Daoy (cell line): ENCODE measurements at regions not wholly inside any gene's neighbourhood (a gene's known extent, or its start where the extent isn't known, plus 50 kb on each side); places are given as distances from the start of the nearest gene placed in this dataset.

Source experiments
- DNase-seq: peaks from one replicate; pipeline ENCODE4 v3.0.0-alpha.2; 2015; ENCODE audit warnings: low read depth

DNA sequence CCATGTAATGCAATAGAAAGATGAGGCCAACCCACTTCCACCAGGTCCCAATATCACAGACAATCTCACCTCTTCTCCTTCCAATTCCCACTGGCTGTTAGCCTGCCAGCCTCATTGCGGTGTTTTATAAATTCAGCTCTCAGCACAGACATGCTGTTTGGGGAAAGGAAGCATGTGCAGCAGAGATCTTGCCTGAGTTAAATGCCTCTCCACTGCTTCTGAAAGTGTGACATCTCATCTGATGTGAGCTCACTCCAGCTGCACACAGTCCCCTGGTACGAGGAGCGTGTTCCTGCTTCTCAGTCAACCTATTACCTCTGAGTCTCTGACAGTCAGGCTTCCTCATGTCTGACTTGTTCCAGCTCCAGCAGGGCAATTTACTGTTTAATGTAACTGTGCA is 122.7 kb upstream of the GUCY1A2 start:
- DNase-seq, result no peak

- no peak for DNase-seq
These were observed 121.1 kb upstream of the GUCY1A2 start for GRCh38 chr11:107139396-107139795.

DNA sequence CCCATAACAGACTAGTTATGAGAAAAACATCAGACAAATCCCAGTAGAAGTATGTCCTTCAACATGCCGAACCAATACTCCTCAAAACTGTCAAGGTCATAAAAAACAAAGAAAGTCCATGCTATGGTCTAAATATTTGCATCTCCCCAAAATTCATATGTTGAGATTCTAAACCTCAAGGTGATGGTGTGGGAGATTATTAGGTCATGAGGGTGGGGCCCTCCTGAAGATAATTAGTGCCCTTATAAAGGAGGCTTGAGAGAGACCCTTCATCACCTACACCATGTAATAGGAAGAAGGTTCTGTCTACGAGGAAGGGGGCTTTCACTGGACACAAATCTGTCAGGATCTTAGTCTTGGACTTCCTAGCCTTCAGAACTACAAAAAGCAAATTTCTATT is 118.6 kb upstream of the GUCY1A2 start:
- DNase-seq, result no peak

GRCh38 chr11:107131756-107132155 is 113.5 kb upstream of the GUCY1A2 start:
- DNase-seq, result no peak

- DNase-seq, result no peak
These were observed 104.7 kb upstream of the GUCY1A2 start for GRCh38 chr11:107123022-107123421.

DNA sequence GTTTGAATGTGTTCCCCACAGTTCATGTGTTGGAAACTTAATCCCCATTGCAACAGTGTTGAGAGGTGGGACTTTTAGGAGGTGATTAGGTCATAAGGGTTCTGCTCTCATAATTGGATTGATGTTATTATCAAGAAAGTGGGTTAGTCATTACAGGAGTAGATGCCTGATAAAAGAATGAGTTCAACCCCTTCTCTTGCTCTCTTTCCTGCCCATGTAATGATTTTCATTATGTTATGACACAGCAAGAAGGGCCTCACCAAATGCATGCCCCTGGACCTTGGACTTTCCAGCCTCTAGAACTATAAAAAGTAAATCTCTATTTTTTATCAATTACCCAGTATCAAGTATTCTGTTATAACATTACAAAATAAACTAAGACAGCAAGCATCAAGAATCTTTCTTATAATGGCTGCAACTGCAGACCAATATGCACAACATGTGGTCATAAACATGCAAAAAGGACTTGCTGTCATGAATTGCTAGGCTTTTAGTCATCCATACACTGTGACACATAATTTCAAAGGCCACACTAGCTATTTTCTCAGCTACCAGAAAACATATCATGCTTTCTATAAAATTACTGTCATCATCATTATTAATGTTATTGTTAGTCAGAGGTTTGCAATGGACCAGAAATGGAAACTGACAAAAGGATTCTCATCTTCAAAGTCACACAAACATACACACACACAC is 99.9 kb upstream of the GUCY1A2 start:
- DNase-seq, result no peak

- no peak for DNase-seq
These were observed 98.1 kb upstream of the GUCY1A2 start for GRCh38 chr11:107116358-107116757.

DNA sequence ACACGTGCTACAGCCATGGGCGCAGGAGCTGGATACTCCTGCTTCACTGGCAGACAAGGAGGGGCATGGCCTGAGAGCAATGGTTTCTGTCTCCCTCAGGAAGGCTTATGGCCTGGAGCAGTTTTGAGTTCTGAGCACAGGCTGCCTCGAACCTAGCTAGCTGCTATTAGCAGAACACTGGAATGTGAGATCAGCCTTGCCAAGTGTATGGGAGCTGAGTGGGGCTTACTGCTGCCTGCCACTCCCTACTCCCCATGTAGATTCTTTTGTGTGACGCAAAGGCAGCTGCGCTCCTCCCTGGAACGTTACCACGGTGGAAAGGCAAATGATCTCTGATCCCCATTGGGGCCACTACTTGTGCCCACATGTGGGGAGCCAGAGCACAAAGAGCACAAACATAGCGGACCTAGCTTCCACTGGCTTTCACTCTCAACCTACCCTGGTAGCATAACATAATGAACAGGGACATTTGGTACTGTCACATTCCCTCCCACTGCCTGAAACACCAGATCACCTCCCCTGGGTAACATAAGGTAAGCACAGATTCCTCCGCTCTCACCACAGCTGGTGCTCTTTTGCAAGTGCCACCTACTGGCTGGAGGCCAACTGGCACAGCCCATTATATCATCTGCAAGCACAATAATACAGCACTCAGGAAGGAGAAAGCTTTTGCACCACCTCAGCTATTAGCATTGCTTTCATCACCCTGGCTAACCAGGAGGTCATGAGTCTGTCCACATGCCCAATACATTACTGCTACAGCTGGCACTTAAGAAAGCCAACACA is 84.6 kb upstream of the GUCY1A2 start:
- no peak for DNase-seq

- no peak for DNase-seq
These were observed 74.4 kb upstream of the GUCY1A2 start for GRCh38 chr11:107092667-107093066.

DNA sequence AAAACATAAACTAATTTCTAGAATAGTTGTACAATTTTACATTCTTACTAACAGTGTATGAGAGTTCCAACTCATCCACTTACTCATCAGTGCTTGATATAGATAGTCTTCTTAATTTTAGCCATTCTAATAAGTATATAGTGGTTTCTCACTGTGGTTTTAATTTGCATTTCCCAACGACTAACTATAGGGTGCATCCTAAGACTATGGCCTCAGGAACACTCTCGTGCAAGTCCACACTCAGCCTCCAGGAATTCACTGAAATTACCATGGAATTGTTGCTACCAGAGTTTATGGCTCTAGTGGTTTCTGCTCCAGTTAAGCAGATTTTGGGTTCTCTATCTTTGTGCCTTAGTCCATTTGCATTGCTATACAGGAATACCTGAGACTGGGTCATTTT is 60.1 kb upstream of the GUCY1A2 start:
- no peak for DNase-seq

- no peak for DNase-seq
These were observed 58.6 kb upstream of the GUCY1A2 start for GRCh38 chr11:107076832-107077231.

GRCh38 chr11:107071129-107071528 is 52.9 kb upstream of the GUCY1A2 start:
- DNase-seq, result no peak
